Peyer's patch (tissue), 4 donors: ENCODE measurements at regions not wholly inside any gene's neighbourhood (a gene's known extent, or its start where the extent isn't known, plus 50 kb on each side); places are given as distances from the start of the nearest gene placed in this dataset.

ENCODE experiments used
- CTCF ChIP-seq, 6 experiments: fragments of 450-650 bp in 4 of 6; fragments of 200-600 bp in 2 of 6; sonication (generic) in 1 of 6; IDR thresholded peaks; one replicate each; pipeline ENCODE4 v1.5.1; 2017 to 2019; ENCODE audit warnings: antibody characterized with exemption in 6 of 6, mild to moderate bottlenecking in 3 of 6, moderate library complexity in 1 of 6
- POLR2A ChIP-seq, 2 donors: fragments of 450-650 bp; IDR thresholded peaks; one replicate each; pipeline ENCODE4 v1.5.1; 2017; ENCODE audit warnings: antibody characterized with exemption in 2 of 2, mild to moderate bottlenecking in 2 of 2, moderate library complexity in 2 of 2

- TF ChIP-seq CTCF (IDR thresholded peaks at IDR 0.05) (no peak), POLR2A (IDR thresholded peaks at IDR 0.05) (no peak)
Observed at GRCh38 chr18:56246916-56247315, 391.5 kb downstream of the TXNL1 start.
